Stimulated activated naive CD8-positive, alpha-beta T cell treated with anti-CD3 and anti-CD28 coated beads, Interleukin-15, amount 100 ng/mL, for 72 hours (primary cell): ENCODE measurements at regions not wholly inside any gene's neighbourhood (a gene's known extent, or its start where the extent isn't known, plus 50 kb on each side); places are given as distances from the start of the nearest gene placed in this dataset.
"Not testable (repeated sequence)": the region's sequence is repeated elsewhere in the genome, so short reads cannot be mapped to it uniquely, and the experiment has no call there.

Experiments used
- ATAC-seq: fragments of 150-1000 bp; cut with Tn5 transposase; 2 replicates; pipeline ENCODE4 v1.10.0; 2021; ENCODE audit warnings: mild to moderate bottlenecking, moderate library complexity
- DNase-seq, 2 donors: peaks; one replicate each; pipeline ENCODE4 v3.0.0; 2021 to 2022
- H3K27ac Mint-ChIP-seq, 2 donors: one replicate each; pipeline ENCODE4 v1.8.0; 2022; ENCODE audit warnings: mild to moderate bottlenecking in 2 of 2, mixed read lengths in 2 of 2, moderate library complexity in 2 of 2
- H3K27me3 Mint-ChIP-seq: one replicate; pipeline ENCODE4 v1.8.0; 2022; ENCODE audit warnings: mixed read lengths
- H3K4me1 Mint-ChIP-seq: one replicate; pipeline ENCODE4 v1.8.0; 2022; ENCODE audit warnings: mild to moderate bottlenecking, mixed read lengths
- H3K4me3 Mint-ChIP-seq, 2 donors: one replicate each; pipeline ENCODE4 v1.8.0; 2022; ENCODE audit warnings: mild to moderate bottlenecking in 2 of 2, mixed read lengths in 2 of 2, moderate library complexity in 1 of 2
- H3K9me3 Mint-ChIP-seq, 2 donors: one replicate each; pipeline ENCODE4 v1.8.0; 2022; ENCODE audit warnings: mixed read lengths in 2 of 2

DNA sequence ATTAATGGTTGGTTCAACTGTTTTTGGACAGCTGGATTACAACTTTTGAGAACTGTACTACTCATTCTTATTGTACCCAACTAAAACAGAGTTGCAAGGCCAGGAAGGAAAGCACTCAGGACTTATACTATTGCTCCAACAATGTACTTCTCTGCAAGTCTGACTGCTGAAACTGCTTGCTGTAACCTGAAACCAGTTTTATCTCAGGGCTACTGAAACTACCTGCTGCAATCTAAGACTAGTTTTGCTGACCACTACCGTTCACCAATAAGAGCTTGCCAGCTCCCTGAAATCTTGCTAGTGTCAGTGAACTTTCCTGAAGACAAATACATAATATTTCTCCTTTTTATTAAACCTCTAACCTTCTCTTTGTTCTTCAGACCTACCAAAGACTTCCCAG is 157.3 kb downstream of the CDCA7 start:
- peaks cover 0 to 1% of the 10 kb centered on the region in 2 donors for H3K9me3 Mint-ChIP-seq
- ATAC-seq (no peak), DNase-seq (no peak)
- no peak overlapping the region for H3K4me3 Mint-ChIP-seq
- H3K27me3 Mint-ChIP-seq = peaks cover 29% of the 10 kb centered on the region
- no peak overlapping the region for H3K27ac Mint-ChIP-seq
- no peaks in the 10 kb centered on the region for H3K4me1 Mint-ChIP-seq

DNA sequence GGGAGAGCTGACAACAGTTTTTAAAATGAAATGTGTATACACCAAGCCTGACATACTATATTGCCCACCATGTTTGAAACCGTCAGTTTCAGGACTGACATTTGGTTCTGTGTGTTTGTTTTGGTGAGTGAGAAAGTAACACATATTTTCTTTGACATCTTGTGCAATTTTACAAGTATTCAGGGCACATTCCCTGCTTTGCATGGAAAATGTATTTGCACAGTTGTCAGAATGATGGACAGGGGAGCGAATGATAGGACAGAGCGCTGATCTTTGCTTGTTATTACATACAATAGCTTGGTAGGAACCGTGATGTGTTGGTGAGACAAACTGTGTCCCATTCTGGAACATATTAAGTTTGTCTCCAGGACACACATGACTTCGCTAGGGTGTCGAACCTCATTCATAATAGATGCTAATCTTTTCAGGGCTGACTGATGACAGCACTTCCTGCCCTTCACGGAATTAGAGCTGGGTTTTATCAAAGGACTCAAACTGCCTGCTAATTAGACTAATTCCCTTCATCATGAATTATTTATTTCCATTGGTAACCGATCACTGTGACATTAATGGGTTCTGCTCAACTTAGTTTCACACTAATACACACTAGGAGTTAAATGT is 158.5 kb downstream of the CDCA7 start:
- no peak overlapping the region for H3K27ac Mint-ChIP-seq
- no peak overlapping the region for H3K4me3 Mint-ChIP-seq
- peaks cover 19% of the 10 kb centered on the region for H3K27me3 Mint-ChIP-seq
- no peaks in the 10 kb centered on the region for H3K4me1 Mint-ChIP-seq
- no peak for ATAC-seq
- DNase-seq = no peak
- peaks cover 4 to 5% of the 10 kb centered on the region in 2 donors for H3K9me3 Mint-ChIP-seq

DNA sequence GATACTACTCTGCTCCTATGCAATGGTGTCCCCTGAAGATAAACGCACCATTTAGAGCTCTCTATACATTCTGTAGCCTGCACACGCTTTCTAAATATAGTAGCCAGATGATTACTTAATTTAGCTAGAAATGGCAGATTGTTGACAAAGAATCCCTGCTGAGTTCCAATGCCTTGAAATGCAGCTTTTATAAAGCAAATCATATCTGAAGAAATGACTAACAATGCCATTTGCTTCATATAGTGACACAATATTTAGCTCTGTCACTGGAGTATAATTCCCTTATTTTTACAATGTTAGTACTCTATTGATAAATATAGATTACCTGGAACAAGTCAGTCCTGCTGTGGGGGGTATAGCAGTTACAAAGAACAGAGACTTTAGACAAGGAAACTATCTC is 166.2 kb downstream of the CDCA7 start:
- ATAC-seq = no peak
- DNase-seq = no peak
- Mint-ChIP-seq H3K4me3 (no peak overlapping the region), H3K27ac (no peak overlapping the region), H3K9me3 (peaks cover 5 to 16% of the 10 kb centered on the region in 2 donors), H3K27me3 (peaks cover 35% of the 10 kb centered on the region), H3K4me1 (no peaks in the 10 kb centered on the region)

DNA sequence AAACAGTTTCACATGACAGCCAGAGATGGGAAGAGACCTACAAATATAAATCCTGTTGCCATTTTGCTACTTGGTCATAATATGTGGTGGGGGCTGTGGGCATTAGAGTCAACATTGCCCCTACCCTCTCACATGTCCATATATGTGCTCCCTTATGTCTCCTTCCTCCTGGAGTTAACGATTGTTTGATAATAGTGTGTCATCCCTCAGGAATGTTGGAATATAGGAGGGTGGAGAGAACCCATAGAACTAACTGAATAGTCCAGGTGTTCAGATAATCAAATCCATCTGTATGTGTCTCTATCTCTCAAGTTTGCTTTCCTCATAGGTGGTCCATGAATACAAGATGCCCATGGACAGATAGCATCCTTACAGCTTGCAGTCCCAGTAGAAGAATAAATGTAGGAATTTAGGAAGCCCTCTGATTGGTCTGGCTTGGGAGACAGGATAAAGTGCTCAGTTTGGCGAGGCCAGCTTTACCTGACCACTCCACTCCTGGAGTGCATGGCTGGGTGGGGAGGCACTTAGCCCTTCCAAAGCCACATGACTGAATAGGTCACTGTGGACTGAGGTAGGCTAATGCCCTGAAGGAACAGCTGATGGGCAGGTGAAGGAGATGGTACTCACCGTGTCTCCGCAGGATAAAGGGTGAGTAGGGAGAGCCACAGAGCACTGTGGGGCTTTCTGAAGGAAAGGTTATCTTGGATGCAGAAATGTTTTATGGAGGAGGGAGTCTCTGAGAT is 166.9 kb downstream of the CDCA7 start:
- Mint-ChIP-seq H3K27me3 (peaks cover 35% of the 10 kb centered on the region), H3K4me3 (no peak overlapping the region), H3K27ac (no peak overlapping the region), H3K9me3 (peaks cover 5 to 16% of the 10 kb centered on the region in 2 donors), H3K4me1 (no peaks in the 10 kb centered on the region)
- DNase-seq (no peak), ATAC-seq (no peak)

DNA sequence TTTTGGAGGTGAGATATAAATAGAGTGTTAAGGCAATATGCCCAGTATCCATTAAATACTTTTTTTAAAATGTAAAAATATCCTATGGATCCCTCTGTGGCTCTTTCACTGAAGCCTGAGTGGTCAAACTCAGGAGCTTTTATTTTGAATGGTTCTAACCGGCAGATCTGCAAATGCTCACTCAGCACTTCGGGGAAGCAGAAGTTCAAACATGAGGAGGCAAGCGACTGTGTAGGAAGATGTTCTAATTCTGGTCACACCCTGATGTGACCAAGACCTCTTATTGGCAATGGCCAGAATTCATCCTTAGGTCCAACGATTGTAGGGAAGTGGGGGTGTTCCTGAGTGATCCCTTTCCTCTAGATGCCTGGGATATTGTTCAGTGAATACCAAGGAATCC is 168.8 kb downstream of the CDCA7 start:
- H3K4me3 Mint-ChIP-seq = no peak overlapping the region
- peak overlapping the region in 1 of 2 donors; percentile 31 for H3K27ac Mint-ChIP-seq
- no peak for DNase-seq
- ATAC-seq = no peak
- peaks cover 0 to 10% of the 10 kb centered on the region in 2 donors for H3K9me3 Mint-ChIP-seq
- H3K27me3 Mint-ChIP-seq = peaks cover 35% of the 10 kb centered on the region
- H3K4me1 Mint-ChIP-seq = no peaks in the 10 kb centered on the region

DNA sequence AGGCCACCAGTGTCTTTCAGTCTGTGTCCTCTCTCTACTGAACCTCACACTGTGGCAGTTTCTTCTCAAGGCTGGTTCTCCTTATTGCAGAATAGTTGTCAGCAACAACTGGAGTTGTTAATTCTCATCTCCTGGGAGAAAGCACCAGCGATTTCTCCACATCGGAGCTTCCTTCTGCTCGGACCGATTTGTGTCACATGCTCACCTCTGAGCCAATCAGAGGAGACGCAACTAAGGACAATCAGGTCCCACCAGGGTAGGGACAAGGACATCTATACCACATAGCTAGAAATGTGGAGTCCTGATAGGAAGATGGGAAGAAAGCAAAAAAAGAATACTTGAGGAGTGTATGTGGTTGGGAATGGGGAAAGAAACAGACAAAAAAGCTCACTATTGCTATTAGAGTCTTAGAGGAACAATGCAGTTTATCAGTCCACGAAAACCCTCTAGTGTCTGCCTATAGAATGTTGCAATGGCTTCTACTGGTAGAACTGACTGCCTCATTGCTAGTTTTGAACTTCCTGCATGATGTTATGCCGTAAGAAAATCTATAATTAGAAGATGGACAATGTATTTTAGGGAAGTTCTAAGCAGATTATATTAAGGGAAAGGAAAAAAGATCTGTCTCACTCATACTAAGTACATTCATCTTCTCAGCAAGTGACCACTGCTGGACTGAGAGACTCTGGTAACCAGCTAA is 169.7 kb downstream of the CDCA7 start:
- no peak overlapping the region for H3K4me3 Mint-ChIP-seq
- peaks cover 0 to 5% of the 10 kb centered on the region in 2 donors for H3K9me3 Mint-ChIP-seq
- no peak overlapping the region for H3K27ac Mint-ChIP-seq
- H3K27me3 Mint-ChIP-seq = peaks cover 35% of the 10 kb centered on the region
- DNase-seq (no peak), ATAC-seq (no peak)
- H3K4me1 Mint-ChIP-seq = no peaks in the 10 kb centered on the region

DNA sequence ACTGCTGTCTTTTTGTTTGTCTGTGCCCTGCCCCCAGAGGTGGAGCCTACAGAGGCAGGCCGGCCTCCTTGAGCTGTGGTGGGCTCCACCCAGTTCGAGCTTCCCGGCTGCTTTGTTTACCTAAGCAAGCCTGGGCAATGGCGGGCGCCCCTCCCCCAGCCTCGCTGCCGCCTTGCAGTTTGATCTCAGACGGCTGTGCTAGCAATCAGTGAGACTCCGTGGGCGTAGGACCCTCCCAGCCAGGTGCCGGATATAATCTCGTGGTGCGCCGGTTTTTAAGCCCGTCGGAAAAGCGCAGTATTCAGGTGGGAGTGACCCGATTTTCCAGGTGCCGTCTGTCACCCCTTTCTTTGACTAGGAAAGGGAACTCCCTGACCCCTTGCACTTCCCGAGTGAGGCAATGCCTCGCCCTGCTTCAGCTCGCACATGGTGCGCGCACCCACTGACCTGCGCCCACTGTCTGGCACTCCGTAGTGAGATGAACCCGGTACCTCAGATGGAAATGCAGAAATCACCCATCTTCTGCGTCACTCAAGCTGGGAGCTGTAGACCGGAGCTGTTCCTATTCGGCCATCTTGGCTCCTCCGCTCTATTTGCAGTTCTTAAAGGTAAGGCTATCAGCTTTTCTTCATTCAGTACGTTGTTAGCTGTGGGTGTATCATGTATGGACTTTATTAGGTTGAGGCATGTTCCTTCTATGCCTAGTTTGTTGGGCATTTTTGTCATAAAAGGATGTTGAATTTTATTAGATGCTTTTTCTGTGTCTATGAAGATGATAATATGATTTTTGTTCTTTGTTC is 178.3 kb downstream of the CDCA7 start:
- not testable (repeated sequence) for H3K4me1 Mint-ChIP-seq, H3K4me3 Mint-ChIP-seq, DNase-seq, ATAC-seq, H3K27ac Mint-ChIP-seq
- Mint-ChIP-seq H3K9me3 (peaks cover 3 to 12% of the 10 kb centered on the region in 2 donors), H3K27me3 (peaks cover 40% of the 10 kb centered on the region)

DNA sequence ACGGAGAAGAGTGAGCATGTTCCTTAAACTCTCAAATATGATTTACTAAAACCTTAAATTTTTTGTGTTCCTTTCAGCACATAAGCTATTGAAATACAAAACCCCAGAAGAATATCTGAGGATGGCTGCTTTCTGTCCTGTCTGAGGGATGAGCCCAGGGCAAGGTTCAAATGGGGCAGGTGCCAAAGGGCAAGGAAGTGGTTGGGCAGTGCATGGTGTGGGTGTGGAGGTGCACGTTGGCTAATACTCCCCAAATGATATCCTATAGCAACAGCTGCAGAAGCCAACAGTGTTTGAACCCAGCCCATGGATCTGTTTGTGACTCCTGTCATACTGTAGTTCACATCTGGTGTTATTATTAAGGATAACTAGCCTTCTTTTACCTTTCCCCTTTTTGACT is 183.0 kb downstream of the CDCA7 start:
- Mint-ChIP-seq H3K27ac (no peak overlapping the region), H3K4me1 (no peaks in the 10 kb centered on the region), H3K27me3 (peaks cover 48% of the 10 kb centered on the region), H3K4me3 (no peak overlapping the region), H3K9me3 (peaks cover 0 to 12% of the 10 kb centered on the region in 2 donors)
- DNase-seq (no peak), ATAC-seq (no peak)

DNA sequence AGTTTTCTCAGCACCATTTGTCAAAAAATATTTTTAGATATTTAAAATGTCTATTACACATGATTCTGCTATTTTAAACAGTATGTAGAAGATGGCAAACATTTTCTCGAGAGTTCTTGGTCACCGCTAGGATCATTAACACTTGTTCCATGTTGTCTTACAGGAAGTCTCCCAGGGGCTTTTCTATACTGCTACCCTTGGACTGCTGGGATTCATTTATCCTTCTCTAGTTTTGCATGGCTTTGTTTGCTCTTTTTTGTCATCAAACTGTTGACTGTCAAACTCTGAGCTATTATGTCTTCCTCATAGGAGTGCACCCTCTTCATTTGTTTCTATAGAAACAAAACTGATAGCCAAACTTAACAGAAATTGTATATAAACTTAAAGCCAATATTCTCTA is 184.9 kb downstream of the CDCA7 start:
- Mint-ChIP-seq H3K4me1 (no peaks in the 10 kb centered on the region), H3K27me3 (peaks cover 32% of the 10 kb centered on the region), H3K4me3 (no peak overlapping the region), H3K27ac (no peak overlapping the region), H3K9me3 (peaks cover 0 to 9% of the 10 kb centered on the region in 2 donors)
- ATAC-seq (no peak), DNase-seq (no peak)

DNA sequence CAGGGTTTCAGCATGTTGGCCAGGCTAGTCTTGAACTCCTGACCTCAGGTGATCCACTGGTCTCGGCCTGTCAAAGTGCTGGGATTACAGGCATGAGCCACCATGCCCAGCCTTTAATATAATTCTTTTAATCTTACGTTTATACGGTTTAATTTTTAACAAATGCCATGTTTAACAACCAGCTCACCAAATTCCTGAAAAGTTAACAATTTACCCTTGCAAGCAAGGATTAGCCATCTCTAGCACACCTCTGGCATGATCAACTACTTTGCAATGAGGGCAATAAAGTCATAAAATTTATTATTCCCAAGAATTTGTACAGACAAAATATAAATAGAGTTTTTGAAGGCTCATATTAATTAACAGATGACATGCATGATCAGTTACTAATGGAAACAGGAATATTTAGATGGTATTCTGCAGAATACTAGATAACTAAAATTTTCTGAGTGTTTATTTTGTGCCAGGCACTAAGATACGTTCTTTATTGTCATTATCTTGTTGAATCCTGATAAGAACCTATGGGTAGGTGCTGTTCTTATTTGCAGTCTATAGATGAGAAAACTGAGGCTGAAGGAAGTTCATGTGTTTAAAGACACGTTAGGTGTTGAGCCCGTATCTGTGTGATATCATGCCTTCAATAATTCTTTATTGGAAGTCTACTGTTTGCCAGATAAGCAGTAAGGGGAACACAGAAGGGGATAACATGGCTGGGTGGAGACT is 190.1 kb downstream of the CDCA7 start:
- no peak overlapping the region for H3K27ac Mint-ChIP-seq
- H3K4me1 Mint-ChIP-seq = peaks cover 5% of the 10 kb centered on the region
- peaks cover 0 to 5% of the 10 kb centered on the region in 2 donors for H3K9me3 Mint-ChIP-seq
- peaks cover 21% of the 10 kb centered on the region for H3K27me3 Mint-ChIP-seq
- no peak overlapping the region for H3K4me3 Mint-ChIP-seq
- DNase-seq (no peak), ATAC-seq (no peak)

DNA sequence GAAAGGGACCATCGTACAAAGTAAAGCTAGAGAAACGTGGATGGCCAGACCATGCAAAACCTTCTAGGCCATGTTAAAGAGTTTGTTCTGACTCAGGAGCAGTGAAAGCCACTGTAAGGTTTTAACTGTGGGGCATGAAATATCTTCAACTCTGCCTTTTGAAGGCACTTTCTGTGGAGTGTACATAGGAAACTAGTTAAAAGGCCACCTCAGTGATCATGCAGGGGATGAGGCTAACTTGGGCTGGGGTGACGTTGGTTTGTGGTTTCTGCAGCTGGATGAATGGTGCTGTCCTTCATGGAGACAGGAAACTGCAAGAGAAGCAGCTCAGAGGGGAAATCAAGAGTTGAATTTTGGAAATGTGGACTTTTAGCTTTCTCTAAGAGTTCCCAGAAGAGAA is 190.7 kb downstream of the CDCA7 start:
- Mint-ChIP-seq H3K27me3 (peaks cover 16% of the 10 kb centered on the region), H3K27ac (no peak overlapping the region), H3K4me3 (no peak overlapping the region), H3K4me1 (peaks cover 5% of the 10 kb centered on the region), H3K9me3 (no peaks in the 10 kb centered on the region)
- ATAC-seq = no peak
- DNase-seq = no peak

DNA sequence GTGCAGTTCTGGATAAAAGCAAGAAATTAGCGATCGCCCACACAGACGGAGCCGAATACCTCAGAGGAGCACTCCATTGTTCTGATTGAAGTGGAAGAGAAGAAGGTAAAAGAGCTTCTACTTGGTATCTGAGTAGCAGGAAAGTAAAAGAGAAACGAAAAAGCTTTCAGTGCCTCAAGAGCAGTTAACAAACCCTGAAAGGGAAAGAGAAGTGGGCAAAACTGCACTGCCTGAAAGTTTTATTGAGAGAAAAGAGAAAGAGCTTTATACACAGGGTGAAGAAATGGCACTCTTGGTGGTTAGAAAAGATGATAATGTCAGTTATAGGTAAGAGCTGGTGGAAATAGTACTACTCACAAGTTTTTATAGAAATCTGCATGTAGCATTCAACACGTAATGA is 192.8 kb downstream of the CDCA7 start:
- DNase-seq (no peak), ATAC-seq (no peak)
- H3K4me3 Mint-ChIP-seq = no peak overlapping the region
- H3K27ac Mint-ChIP-seq = no peak overlapping the region
- H3K27me3 Mint-ChIP-seq = peaks cover 23% of the 10 kb centered on the region
- H3K9me3 Mint-ChIP-seq = peaks cover 0 to 8% of the 10 kb centered on the region in 2 donors
- H3K4me1 Mint-ChIP-seq = peaks cover 5% of the 10 kb centered on the region

DNA sequence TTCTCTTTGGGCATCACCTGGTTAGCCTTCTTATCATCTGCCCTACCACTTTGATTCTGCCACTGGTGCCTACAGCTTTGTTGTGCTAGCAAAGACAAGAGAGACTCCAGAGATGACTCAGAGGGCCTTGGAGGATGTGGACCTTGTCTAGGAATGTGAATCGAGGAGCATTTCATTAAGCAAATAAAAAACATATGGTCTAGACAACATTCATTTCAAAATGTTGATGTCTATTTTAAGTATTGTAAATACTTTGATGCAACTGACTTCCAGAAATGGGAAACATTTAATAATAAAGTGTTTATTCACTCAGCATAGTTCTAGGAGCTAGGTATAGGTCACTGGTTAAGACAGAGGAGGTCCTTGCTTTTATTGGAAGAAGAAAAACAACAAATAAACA is 195.5 kb downstream of the CDCA7 start:
- ATAC-seq (no peak), DNase-seq (no peak)
- Mint-ChIP-seq H3K4me1 (peaks cover 4% of the 10 kb centered on the region), H3K9me3 (peaks cover 0 to 8% of the 10 kb centered on the region in 2 donors), H3K27me3 (peaks cover 20% of the 10 kb centered on the region), H3K4me3 (no peak overlapping the region), H3K27ac (no peak overlapping the region)

DNA sequence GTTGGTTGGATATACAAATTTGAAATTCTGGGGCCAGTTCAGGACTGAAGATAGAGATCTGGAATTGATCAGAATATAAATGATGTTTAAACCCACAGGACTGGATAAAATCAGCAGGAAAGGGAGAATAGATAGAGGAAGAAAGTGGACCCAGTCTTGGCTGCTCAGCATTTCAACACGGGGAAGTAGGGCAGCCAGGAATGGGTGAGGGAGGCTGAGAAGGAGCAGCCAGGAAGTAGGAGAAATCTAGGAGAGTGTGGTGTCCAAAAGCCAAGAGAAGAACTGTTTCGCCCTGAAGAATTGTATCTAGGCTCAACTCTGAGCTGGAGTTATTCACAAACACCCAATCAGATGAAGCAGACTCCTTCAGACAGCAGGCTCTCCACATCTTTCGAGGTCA is 197.9 kb downstream of the CDCA7 start:
- H3K27ac Mint-ChIP-seq = no peak overlapping the region
- no peaks in the 10 kb centered on the region for H3K4me1 Mint-ChIP-seq
- no peak for DNase-seq
- no peak overlapping the region for H3K4me3 Mint-ChIP-seq
- peaks cover 0 to 8% of the 10 kb centered on the region in 2 donors for H3K9me3 Mint-ChIP-seq
- no peak for ATAC-seq
- H3K27me3 Mint-ChIP-seq = peaks cover 20% of the 10 kb centered on the region

DNA sequence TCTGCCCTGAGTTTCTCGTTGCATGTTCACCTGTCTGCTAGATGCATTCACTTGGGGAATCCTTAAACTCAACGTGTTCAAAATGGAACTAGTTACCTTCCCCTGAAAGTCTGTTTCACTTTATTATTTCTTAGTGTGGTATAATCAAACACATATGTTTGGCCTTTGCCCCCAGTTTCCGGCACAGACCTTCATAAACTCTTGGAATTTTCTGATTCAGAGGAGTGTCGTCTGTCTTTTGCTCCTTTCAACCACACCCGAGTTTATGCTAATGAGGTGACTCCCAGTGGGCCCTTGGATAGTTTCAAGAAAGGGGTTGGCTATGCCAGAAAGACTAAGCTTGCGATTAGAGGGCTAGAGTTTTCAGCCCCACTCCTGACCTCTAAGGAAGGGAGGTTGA is 198.9 kb downstream of the CDCA7 start:
- H3K27me3 Mint-ChIP-seq = peaks cover 27% of the 10 kb centered on the region

More for the DNA sequence above, 198.9 kb downstream of the CDCA7 start:
- no peak for DNase-seq
- Mint-ChIP-seq H3K4me3 (no peak overlapping the region), H3K9me3 (peaks cover 0 to 8% of the 10 kb centered on the region in 2 donors), H3K27ac (no peak overlapping the region), H3K4me1 (no peaks in the 10 kb centered on the region)
- no peak for ATAC-seq
